ENCODE measurements at regions not wholly inside any gene's neighbourhood (a gene's known extent, or its start where the extent isn't known, plus 50 kb on each side); places are given as distances from the start of the nearest gene placed in this dataset.
"Not testable (repeated sequence)": the region's sequence is repeated elsewhere in the genome, so short reads cannot be mapped to it uniquely, and the experiment has no call there.

DNA sequence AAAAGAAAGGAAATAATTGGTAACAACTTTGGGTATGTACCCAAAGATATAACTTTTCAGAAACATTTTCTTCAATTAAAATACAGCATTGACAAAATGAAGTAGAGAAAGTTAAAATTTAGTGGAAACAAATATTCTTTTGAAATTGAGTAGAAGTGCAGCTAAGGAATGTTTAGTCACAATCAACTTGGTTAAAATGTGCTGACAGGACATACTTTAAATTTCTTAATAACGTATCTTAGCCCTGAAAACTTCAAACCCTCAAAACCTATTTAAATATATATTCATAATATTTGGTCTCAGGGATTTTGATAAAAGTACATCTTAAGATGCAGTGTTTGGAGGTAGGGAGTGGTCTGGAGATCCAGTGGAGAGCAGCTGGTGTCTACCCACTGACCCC is 240.8 kb downstream of the DKK2 start:
- DNase-seq (ENCODE audit: low read depth, low spot score), result no peak
- no peaks in the 10 kb centered on the region for H3K9me3 ChIP-seq (ENCODE audit: low read depth, low read length)
- H3K4me3 ChIP-seq, result no peak overlapping the region
- H3K9ac ChIP-seq (ENCODE audit: insufficient read length), result no peak overlapping the region
- H3K36me3 ChIP-seq (ENCODE audit: insufficient read depth, low read length), result no peaks in the 10 kb centered on the region
- TF ChIP-seq EZH2 (IDR thresholded peaks at IDR 0.05) (no peak), FOXP2 (optimal IDR thresholded peaks at IDR 0.05; ENCODE audit: control extremely low read depth, extremely low read length, insufficient read depth) (no peak), POLR2AphosphoS5 (IDR thresholded peaks at IDR 0.05; ENCODE audit: borderline replicate concordance, low read depth, low read length) (no peak)
- 0 out of 2 replicates have a peak overlapping the region, but pooled peaks have one; percentile 33 for H3K27ac ChIP-seq

DNA sequence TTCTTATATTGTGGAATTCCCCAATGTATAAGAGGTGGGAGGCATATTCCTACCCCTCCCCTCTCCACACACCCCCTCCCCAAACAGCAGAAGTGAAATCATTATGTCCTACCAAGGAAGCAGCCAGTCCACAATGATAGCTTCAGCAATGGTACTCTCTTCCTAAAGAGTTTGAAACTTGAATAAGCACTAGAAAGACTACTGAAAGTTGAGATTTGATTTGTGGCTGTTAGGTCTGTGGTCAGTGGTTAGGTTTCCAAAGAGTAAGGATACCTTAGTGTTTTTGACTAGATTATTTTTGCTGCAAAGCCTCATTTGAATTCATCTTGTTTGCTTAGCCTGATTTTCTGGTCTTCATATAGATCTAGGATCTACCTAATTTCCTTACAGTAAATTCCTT is 242.2 kb downstream of the DKK2 start:
- Histone ChIP-seq H3K4me3 (no peak overlapping the region), H3K36me3 (ENCODE audit: insufficient read depth, low read length) (no peaks in the 10 kb centered on the region), H3K9ac (ENCODE audit: insufficient read length) (no peak overlapping the region), H3K9me3 (ENCODE audit: low read depth, low read length) (no peaks in the 10 kb centered on the region), H3K27ac (no peak overlapping the region)
- no peak for DNase-seq (ENCODE audit: low read depth, low spot score)
- TF ChIP-seq EZH2 (IDR thresholded peaks at IDR 0.05), result no peak
- TF ChIP-seq FOXP2 (optimal IDR thresholded peaks at IDR 0.05; ENCODE audit: control extremely low read depth, extremely low read length, insufficient read depth), result no peak
- no peak for TF ChIP-seq POLR2AphosphoS5 (IDR thresholded peaks at IDR 0.05; ENCODE audit: borderline replicate concordance, low read depth, low read length)

- Histone ChIP-seq H3K27ac (no peak overlapping the region), H3K36me3 (ENCODE audit: insufficient read depth, low read length) (no peaks in the 10 kb centered on the region), H3K4me3 (no peak overlapping the region), H3K9ac (ENCODE audit: insufficient read length) (no peak overlapping the region), H3K9me3 (ENCODE audit: low read depth, low read length) (no peaks in the 10 kb centered on the region)
- TF ChIP-seq POLR2AphosphoS5 (IDR thresholded peaks at IDR 0.05; ENCODE audit: borderline replicate concordance, low read depth, low read length) (no peak), FOXP2 (optimal IDR thresholded peaks at IDR 0.05; ENCODE audit: control extremely low read depth, extremely low read length, insufficient read depth) (no peak), EZH2 (IDR thresholded peaks at IDR 0.05) (no peak)
- DNase-seq (ENCODE audit: low read depth, low spot score), result peak; percentile 18
Measured at GRCh38 chr4:106775636-106776035, 260.5 kb downstream of the DKK2 start.

- not testable (repeated sequence) for H3K27ac ChIP-seq; H3K9ac ChIP-seq (ENCODE audit: insufficient read length); H3K36me3 ChIP-seq (ENCODE audit: insufficient read depth, low read length); H3K4me3 ChIP-seq; DNase-seq (ENCODE audit: low read depth, low spot score); H3K9me3 ChIP-seq (ENCODE audit: low read depth, low read length)
Measured at GRCh38 chr4:106774055-106774454, 262.1 kb downstream of the DKK2 start.

GRCh38 chr4:106773076-106773905 is 262.8 kb downstream of the DKK2 start:
- Histone ChIP-seq H3K27ac (no peak overlapping the region), H3K9me3 (ENCODE audit: low read depth, low read length) (no peaks in the 10 kb centered on the region), H3K4me3 (no peak overlapping the region), H3K9ac (ENCODE audit: insufficient read length) (no peak overlapping the region), H3K36me3 (ENCODE audit: insufficient read depth, low read length) (no peaks in the 10 kb centered on the region)
- TF ChIP-seq EZH2 (IDR thresholded peaks at IDR 0.05), result no peak
- no peak for TF ChIP-seq POLR2AphosphoS5 (IDR thresholded peaks at IDR 0.05; ENCODE audit: borderline replicate concordance, low read depth, low read length)
- no peak for TF ChIP-seq FOXP2 (optimal IDR thresholded peaks at IDR 0.05; ENCODE audit: control extremely low read depth, extremely low read length, insufficient read depth)
- DNase-seq (ENCODE audit: low read depth, low spot score), result no peak

GRCh38 chr4:106767991-106768390 is 268.1 kb downstream of the DKK2 start:
- TF ChIP-seq FOXP2 (optimal IDR thresholded peaks at IDR 0.05; ENCODE audit: control extremely low read depth, extremely low read length, insufficient read depth), result no peak
- no peak for TF ChIP-seq EZH2 (IDR thresholded peaks at IDR 0.05)
- no peak for TF ChIP-seq POLR2AphosphoS5 (IDR thresholded peaks at IDR 0.05; ENCODE audit: borderline replicate concordance, low read depth, low read length)
- no peaks in the 10 kb centered on the region for H3K36me3 ChIP-seq (ENCODE audit: insufficient read depth, low read length)
- no peaks in the 10 kb centered on the region for H3K9me3 ChIP-seq (ENCODE audit: low read depth, low read length)
- DNase-seq (ENCODE audit: low read depth, low spot score), result no peak
- H3K9ac ChIP-seq (ENCODE audit: insufficient read length), result no peak overlapping the region
- H3K27ac ChIP-seq, result no peak overlapping the region
- no peak overlapping the region for H3K4me3 ChIP-seq

- TF ChIP-seq EZH2 (IDR thresholded peaks at IDR 0.05) (no peak), FOXP2 (optimal IDR thresholded peaks at IDR 0.05; ENCODE audit: control extremely low read depth, extremely low read length, insufficient read depth) (no peak), POLR2AphosphoS5 (IDR thresholded peaks at IDR 0.05; ENCODE audit: borderline replicate concordance, low read depth, low read length) (no peak)
- Histone ChIP-seq H3K36me3 (ENCODE audit: insufficient read depth, low read length) (no peaks in the 10 kb centered on the region), H3K9ac (ENCODE audit: insufficient read length) (no peak overlapping the region), H3K4me3 (no peak overlapping the region), H3K9me3 (ENCODE audit: low read depth, low read length) (no peaks in the 10 kb centered on the region), H3K27ac (no peak overlapping the region)
- DNase-seq (ENCODE audit: low read depth, low spot score), result no peak
Measured at GRCh38 chr4:106766519-106766918, 269.6 kb downstream of the DKK2 start.

DNA sequence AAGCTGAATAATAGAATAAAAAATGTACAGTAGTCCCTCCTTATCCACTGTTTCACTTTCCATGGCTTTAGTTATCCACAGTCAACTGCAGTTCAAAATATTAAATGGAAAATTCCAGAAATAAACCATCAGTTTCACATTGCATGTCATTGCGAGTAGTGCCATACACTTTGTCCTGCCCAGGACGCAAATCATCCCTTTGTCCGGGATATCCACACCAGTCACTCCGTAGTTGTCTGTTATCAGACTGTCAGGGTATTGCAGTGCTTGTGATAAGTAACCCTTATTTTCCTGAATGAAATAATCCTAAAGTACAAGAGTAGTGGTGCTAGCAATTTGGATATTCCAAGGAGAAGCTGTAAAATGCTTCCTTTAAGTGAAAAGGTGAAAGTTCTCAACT is 271.3 kb downstream of the DKK2 start:
- H3K9ac ChIP-seq (ENCODE audit: insufficient read length), result no peak overlapping the region
- no peak overlapping the region for H3K4me3 ChIP-seq
- no peak for DNase-seq (ENCODE audit: low read depth, low spot score)
- H3K27ac ChIP-seq, result no peak overlapping the region
- H3K9me3 ChIP-seq (ENCODE audit: low read depth, low read length), result no peaks in the 10 kb centered on the region
- TF ChIP-seq POLR2AphosphoS5 (IDR thresholded peaks at IDR 0.05; ENCODE audit: borderline replicate concordance, low read depth, low read length), result no peak
- TF ChIP-seq EZH2 (IDR thresholded peaks at IDR 0.05), result no peak
- TF ChIP-seq FOXP2 (optimal IDR thresholded peaks at IDR 0.05; ENCODE audit: control extremely low read depth, extremely low read length, insufficient read depth), result no peak
- H3K36me3 ChIP-seq (ENCODE audit: insufficient read depth, low read length), result no peaks in the 10 kb centered on the region

Data from SK-N-MC (cell line).